ENCODE measurements at regions not wholly inside any gene's neighbourhood (a gene's known extent, or its start where the extent isn't known, plus 50 kb on each side); places are given as distances from the start of the nearest gene placed in this dataset.

- no peak for TF ChIP-seq CTCF (IDR thresholded peaks at IDR 0.05)
- no peak for TF ChIP-seq EZH2 (IDR thresholded peaks at IDR 0.05; ENCODE audit: borderline replicate concordance, insufficient read depth, low read depth, low read length, poor library complexity, severe bottlenecking)
Observed at GRCh38 chr16:17940584-17941364, 395.8 kb downstream of the NPIPA8 start.

Data from B cell (primary cell).